H1 (cell line): ENCODE measurements at regions not wholly inside any gene's neighbourhood (a gene's known extent, or its start where the extent isn't known, plus 50 kb on each side); places are given as distances from the start of the nearest gene placed in this dataset.

Experiments
- ASH2L ChIP-seq: fragments of 200-600, 300-600 bp; sonication (generic); IDR thresholded peaks from one replicate; pipeline ENCODE4 v1.7.1; 2017; ENCODE audit warnings: low read length
- ATF2 ChIP-seq: IDR thresholded peaks from 2 replicates; pipeline ENCODE4 v1.6.1; 2012; ENCODE audit warnings: low read length, inconsistent platforms
- CHD2 ChIP-seq: IDR thresholded peaks from 2 replicates; pipeline ENCODE4 v1.6.1; 2012; ENCODE audit warnings: low read length, improper control_type of control experiment
- CTCF ChIP-seq, 3 experiments: IDR thresholded peaks; 1 replicate in 2 of 3; 2 replicates in 1 of 3; pipeline versions ENCODE4 v1.5.1 to v1.6.1; 2011; ENCODE audit warnings: low read length in 3 of 3, mild to moderate bottlenecking in 3 of 3, inconsistent platforms in 2 of 3, low read depth in 1 of 3, moderate library complexity in 1 of 3; ENCODE audit not compliant: insufficient read depth in 1 of 3; ENCODE audit errors: control extremely low read depth in 1 of 3
- EGR1 ChIP-seq: IDR thresholded peaks from 2 replicates; pipeline ENCODE4 v1.6.1; 2011; ENCODE audit warnings: low read depth, low read length, borderline replicate concordance
- EZH2 ChIP-seq: fragments of 200-600 bp; sonication (generic); IDR thresholded peaks from 2 replicates; pipeline ENCODE4 v1.7.1; 2012; ENCODE audit warnings: low read depth, mild to moderate bottlenecking, moderate library complexity, low read length, inconsistent platforms; ENCODE audit not compliant: severe bottlenecking
- JUN ChIP-seq: IDR thresholded peaks from 2 replicates; pipeline ENCODE4 v1.6.1; 2011; ENCODE audit warnings: low read depth, mild to moderate bottlenecking, improper control_type of control experiment, low read length
- MAX ChIP-seq: IDR thresholded peaks from 2 replicates; pipeline ENCODE4 v1.6.1; 2012; ENCODE audit warnings: inconsistent platforms
- SIN3A ChIP-seq, 2 experiments: IDR thresholded peaks in 1 of 2; conservative IDR thresholded peaks in 1 of 2; 2 replicates each; pipeline ENCODE4 v1.6.1; 2011 to 2012; ENCODE audit warnings: low read length in 2 of 2, improper control_type of control experiment in 1 of 2, low read depth in 1 of 2, mild to moderate bottlenecking in 1 of 2
- SUZ12 ChIP-seq: fragments of 200-600 bp; sonication (generic); IDR thresholded peaks from 2 replicates; pipeline ENCODE4 v1.6.1; 2012; ENCODE audit warnings: mild to moderate bottlenecking, inconsistent platforms, low read length, moderate library complexity, mixed read lengths
- USF2 ChIP-seq: IDR thresholded peaks from 2 replicates; pipeline ENCODE4 v1.6.1; 2011; ENCODE audit warnings: low read length, improper control_type of control experiment
- ZNF274 ChIP-seq: IDR thresholded peaks from 2 replicates; pipeline ENCODE4 v1.7.0; 2012; ENCODE audit warnings: low read length, borderline replicate concordance; ENCODE audit errors: extremely low read depth

GRCh38 chr18:33854086-33854826 is 276.2 kb downstream of the ASXL3 start:
- TF ChIP-seq ATF2 = no peak
- no peak for TF ChIP-seq CTCF (IDR thresholded peaks at IDR 0.05; ENCODE audit: control extremely low read depth in 1 of 3, insufficient read depth in 1 of 3, low read depth in 1 of 3, low read length in 3 of 3)
- TF ChIP-seq JUN = no peak
- TF ChIP-seq ASH2L = no peak
- no peak for TF ChIP-seq EZH2
- TF ChIP-seq CHD2 = no peak
- no peak for TF ChIP-seq MAX
- TF ChIP-seq SUZ12 = no peak
- no peak for TF ChIP-seq ZNF274
- TF ChIP-seq EGR1 = no peak
- no peak for TF ChIP-seq USF2
- TF ChIP-seq SIN3A (conservative IDR thresholded peaks at IDR 0.05 in 1 of 2, IDR thresholded peaks at IDR 0.05 in 1 of 2; ENCODE audit: low read depth in 1 of 2, low read length in 2 of 2) = no peak
